SK-N-SH (cell line): ENCODE measurements at regions not wholly inside any gene's neighbourhood (a gene's known extent, or its start where the extent isn't known, plus 50 kb on each side); places are given as distances from the start of the nearest gene placed in this dataset.
"Not testable (repeated sequence)": the region's sequence is repeated elsewhere in the genome, so short reads cannot be mapped to it uniquely, and the experiment has no call there.

ENCODE experiments used
- CTCF ChIA-PET: fragments of 300-600, 350-600 bp; formaldehyde crosslinking; extraction: SDS; loops from one replicate; lab custom pipeline; 2021; lab: Yijun Ruan, JAX
- POLR2A ChIA-PET: fragments of 350-600 bp; sonication (Branson Sonifier 250); formaldehyde crosslinking; extraction: SDS; loops from one replicate; lab custom pipeline; 2020; ENCODE audit warnings: antibody characterized with exemption, inconsistent platforms; lab: Yijun Ruan, JAX
- DNase-seq: peaks from one replicate; pipeline ENCODE4 v3.0.0; 2012
- H2AFZ ChIP-seq: fragments of 200-600 bp; sonication (generic); 2 replicates; pipeline ENCODE4 v1.8.1; 2016; ENCODE audit warnings: antibody characterized with exemption, mild to moderate bottlenecking, low read depth
- H3F3A ChIP-seq: fragments of 200-600 bp; sonication (generic); replicated peaks from 2 replicates; pipeline ENCODE3; 2016; ENCODE audit warnings: antibody characterized with exemption, mild to moderate bottlenecking; ENCODE audit not compliant: insufficient read depth
- H3K27ac ChIP-seq, 2 experiments: fragments of 200-500 bp in 1 of 2; fragments of 200-600 bp in 1 of 2; sonication (Bioruptor generic) in 1 of 2; sonication (generic), shearing (Covaris generic) in 1 of 2; 2 replicates each; pipeline versions ENCODE4 v1.5.1 to v1.6.1; 2014 to 2016; ENCODE audit warnings: low read depth in 2 of 2, inconsistent platforms in 1 of 2, low read length in 1 of 2, mild to moderate bottlenecking in 1 of 2, mixed read lengths in 1 of 2
- H3K27me3 ChIP-seq: fragments of 200-600 bp; sonication (generic), shearing (Covaris generic); 2 replicates; pipeline ENCODE4 v1.6.1; 2016; ENCODE audit warnings: mixed run types; ENCODE audit not compliant: insufficient read depth
- H3K36me3 ChIP-seq, 2 experiments: fragments of 200-500 bp in 1 of 2; fragments of 200-600 bp in 1 of 2; sonication (Bioruptor generic) in 1 of 2; sonication (generic) in 1 of 2; replicated peaks in 1 of 2; 2 replicates each; pipeline versions ENCODE3 to v1.5.1; 2014 to 2016; ENCODE audit warnings: low read length in 1 of 2, mild to moderate bottlenecking in 1 of 2; ENCODE audit not compliant: insufficient read depth in 2 of 2, control insufficient read depth in 1 of 2
- H3K4me1 ChIP-seq, 2 experiments: fragments of 200-500 bp in 1 of 2; fragments of 200-600 bp in 1 of 2; sonication (Bioruptor generic) in 1 of 2; sonication (generic), shearing (Covaris generic) in 1 of 2; 2 replicates each; pipeline versions ENCODE4 v1.5.1 to v1.6.1; 2014 to 2016; ENCODE audit warnings: low read depth in 1 of 2, low read length in 1 of 2, mixed run types in 1 of 2; ENCODE audit not compliant: insufficient read depth in 2 of 2, control insufficient read depth in 1 of 2
- H3K4me2 ChIP-seq: fragments of 200-600 bp; sonication (generic), shearing (Covaris generic); 2 replicates; pipeline ENCODE4 v1.6.1; 2017; ENCODE audit warnings: mixed run types
- H3K4me3 ChIP-seq, 2 experiments: fragments of 200-500 bp in 1 of 2; fragments of 200-600 bp in 1 of 2; sonication (Bioruptor generic) in 1 of 2; sonication (generic), shearing (Covaris generic) in 1 of 2; 2 replicates each; pipeline versions ENCODE4 v1.5.1 to v1.8.1; 2014 to 2016; ENCODE audit warnings: low read depth in 2 of 2, inconsistent platforms in 1 of 2, low read length in 1 of 2, mild to moderate bottlenecking in 1 of 2, mixed read lengths in 1 of 2, moderate library complexity in 1 of 2
- H3K79me2 ChIP-seq: fragments of 200-600 bp; sonication (generic); 2 replicates; pipeline ENCODE4 v1.8.1; 2017; ENCODE audit warnings: mild to moderate bottlenecking; ENCODE audit not compliant: insufficient read depth
- H3K9ac ChIP-seq: fragments of 200-600 bp; sonication (generic); 2 replicates; pipeline ENCODE4 v1.6.1; 2017; ENCODE audit warnings: mixed run types
- H3K9me2 ChIP-seq: fragments of 200-600 bp; sonication (generic); 2 replicates; pipeline ENCODE4 v1.6.1; 2017; ENCODE audit warnings: mixed run types
- H3K9me3 ChIP-seq: fragments of 200-600 bp; sonication (generic); 2 replicates; pipeline ENCODE4 v1.6.1; 2017; ENCODE audit warnings: mixed run types, mild to moderate bottlenecking, moderate library complexity
- H4K20me1 ChIP-seq: fragments of 200-600 bp; sonication (generic); 2 replicates; pipeline ENCODE4 v1.6.1; 2017; ENCODE audit warnings: mild to moderate bottlenecking, mixed run types; ENCODE audit not compliant: insufficient read depth
- CHD2 ChIP-seq: fragments of 150-350 bp; IDR thresholded peaks from 2 replicates; pipeline ENCODE4 v1.6.1; 2018; ENCODE audit warnings: low read length; ENCODE audit not compliant: partially characterized antibody
- FOXJ3 ChIP-seq: sonication (generic); formaldehyde crosslinking; IDR thresholded peaks from 2 replicates; pipeline ENCODE4 v1.5.1; 2020; ENCODE audit warnings: mild to moderate bottlenecking, missing genetic modification reagents
- FOXM1 ChIP-seq: IDR thresholded peaks from 2 replicates; pipeline ENCODE4 v1.4.0; 2012; ENCODE audit warnings: low read depth, mild to moderate bottlenecking
- GABPA ChIP-seq: IDR thresholded peaks from 2 replicates; pipeline ENCODE4 v1.4.0; 2012; ENCODE audit warnings: low read depth, mild to moderate bottlenecking
- MXI1 ChIP-seq: IDR thresholded peaks from 2 replicates; pipeline ENCODE4 v1.6.1; 2012; ENCODE audit warnings: mild to moderate bottlenecking, low read depth, low read length, improper control_type of control experiment
- NFIC ChIP-seq: IDR thresholded peaks from 2 replicates; pipeline ENCODE4 v1.4.0; 2012; ENCODE audit warnings: borderline replicate concordance
- NRF1 ChIP-seq: IDR thresholded peaks from 2 replicates; pipeline ENCODE4 v1.6.1; 2012; ENCODE audit warnings: low read depth, mild to moderate bottlenecking, low read length
- RFX5 ChIP-seq: IDR thresholded peaks from 2 replicates; pipeline ENCODE4 v1.6.1; 2012; ENCODE audit warnings: mild to moderate bottlenecking, improper control_type of control experiment, low read length
- RXRA ChIP-seq: IDR thresholded peaks from 2 replicates; pipeline ENCODE4 v1.4.0; 2012; ENCODE audit warnings: low read depth, mild to moderate bottlenecking, borderline replicate concordance
- SIN3A ChIP-seq: IDR thresholded peaks from 2 replicates; pipeline ENCODE4 v1.6.1; 2012; ENCODE audit warnings: low read depth, mild to moderate bottlenecking, low read length, moderate library complexity, borderline replicate concordance
- SMC3 ChIP-seq: IDR thresholded peaks from 2 replicates; pipeline ENCODE4 v1.6.1; 2012; ENCODE audit warnings: low read depth, low read length, improper control_type of control experiment
- TAF1 ChIP-seq: IDR thresholded peaks from 2 replicates; pipeline ENCODE4 v1.6.1; 2012; ENCODE audit warnings: low read depth, mild to moderate bottlenecking, low read length, moderate library complexity, borderline replicate concordance
- TCF12 ChIP-seq: IDR thresholded peaks from 2 replicates; pipeline ENCODE4 v1.4.0; 2012
- YY1 ChIP-seq: IDR thresholded peaks from 2 replicates; pipeline ENCODE4 v1.4.0; 2012; ENCODE audit warnings: low read depth, mild to moderate bottlenecking
- WGBS: methylation state at CpG from one replicate; pipeline ENCODE4 v1.1.6; 2017; ENCODE audit warnings: low lambda C conversion rate; 5-methylcytosine and 5-hydroxymethylcytosine counted together
- TF ChIP-seq, protein P1 (sequence below): IDR thresholded peaks from 2 replicates; pipeline ENCODE4 v1.6.1; 2012; ENCODE audit warnings: mild to moderate bottlenecking, low read depth, low read length, moderate library complexity
- TF ChIP-seq, protein P2 (sequence below): fragments of 150-350 bp; IDR thresholded peaks from 2 replicates; pipeline ENCODE4 v1.6.1; 2017; ENCODE audit warnings: antibody characterized with exemption, low read length, low read depth, borderline replicate concordance
- TF ChIP-seq, protein P3 (sequence below): IDR thresholded peaks from 2 replicates; pipeline ENCODE4 v1.4.0; 2012; ENCODE audit warnings: low read depth, borderline replicate concordance
- TF ChIP-seq, protein P4 (sequence below): IDR thresholded peaks from 2 replicates; pipeline ENCODE4 v1.4.0; 2012; ENCODE audit warnings: low read depth
- TF ChIP-seq, protein P5 (sequence below): fragments of 150-350 bp; IDR thresholded peaks from 2 replicates; pipeline ENCODE4 v1.6.1; 2016; ENCODE audit warnings: mild to moderate bottlenecking, low read depth, low read length
- TF ChIP-seq, protein P6 (sequence below): fragments of 200-600 bp; sonication (generic); IDR thresholded peaks from 2 replicates; pipeline ENCODE4 v1.6.1; 2017; ENCODE audit warnings: antibody characterized with exemption, mild to moderate bottlenecking, moderate library complexity

DNA sequence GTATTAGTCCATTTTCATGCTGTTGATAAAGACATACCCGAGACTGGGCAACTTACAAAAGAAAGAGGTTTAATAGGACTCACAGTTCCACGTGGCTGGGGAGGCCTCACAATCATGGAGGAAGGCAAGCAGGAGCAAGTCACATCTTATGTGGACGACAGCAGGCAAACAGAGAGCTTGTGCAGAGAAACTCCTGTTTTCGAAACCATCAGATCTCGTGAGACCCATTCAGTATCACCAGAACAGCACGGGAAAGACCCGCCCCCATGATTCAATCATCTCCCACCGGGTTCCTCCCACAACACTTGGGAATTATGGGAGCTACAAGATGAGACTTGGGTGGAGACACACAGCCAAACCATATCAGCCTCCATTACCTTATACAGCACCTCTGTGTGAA, 278.9 kb upstream of the FGF13 start:
- DNase-seq, H3K36me3 ChIP-seq, H3K27me3 ChIP-seq, H3K4me1 ChIP-seq, H2AFZ ChIP-seq, POLR2A ChIA-PET, H3K4me3 ChIP-seq, H3K9me3 ChIP-seq, H3K79me2 ChIP-seq, CTCF ChIA-PET, H3K4me2 ChIP-seq, H3K9ac ChIP-seq, H3K27ac ChIP-seq, H3K9me2 ChIP-seq, H3F3A ChIP-seq, H4K20me1 ChIP-seq: not testable (repeated sequence)
- 0% methylated on average over 4 of the region's 8 CpGs for WGBS

DNA sequence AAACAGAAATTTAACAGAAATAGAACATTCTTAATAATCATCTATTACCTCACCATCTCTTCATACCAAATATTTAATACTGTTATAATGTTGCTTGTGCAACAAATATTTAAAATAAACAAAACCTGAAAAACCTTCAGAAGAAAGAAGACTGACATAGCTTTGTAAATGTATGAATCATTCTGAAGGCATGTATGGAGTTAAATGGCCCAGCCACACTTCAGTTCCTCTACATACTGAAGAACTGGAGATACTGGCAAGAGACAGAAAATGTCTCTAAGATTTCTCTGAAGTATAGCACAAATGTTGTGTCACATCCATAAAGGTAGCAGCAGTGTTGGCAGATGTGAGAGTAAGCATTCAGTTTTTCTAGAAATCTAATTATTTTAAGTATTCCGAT, 275.3 kb upstream of the FGF13 start:
- Histone ChIP-seq H3K36me3 (no peaks in the 10 kb centered on the region), H2AFZ (no peak overlapping the region), H3K27ac (no peak overlapping the region), H3F3A (no peaks in the 10 kb centered on the region), H3K9ac (no peak overlapping the region), H3K4me1 (no peaks in the 10 kb centered on the region), H4K20me1 (no peaks in the 10 kb centered on the region), H3K79me2 (no peaks in the 10 kb centered on the region), H3K4me3 (no peak overlapping the region), H3K27me3 (no peaks in the 10 kb centered on the region), H3K9me3 (no peaks in the 10 kb centered on the region), H3K4me2 (no peak overlapping the region), H3K9me2 (no peaks in the 10 kb centered on the region)
- 13% methylated on average over 1 of the region's 1 CpG for WGBS
- TF ChIP-seq NRF1 = no peak
- TF ChIP-seq RFX5 = no peak
- TF ChIP-seq SIN3A = no peak
- TF ChIP-seq, protein P1, sequence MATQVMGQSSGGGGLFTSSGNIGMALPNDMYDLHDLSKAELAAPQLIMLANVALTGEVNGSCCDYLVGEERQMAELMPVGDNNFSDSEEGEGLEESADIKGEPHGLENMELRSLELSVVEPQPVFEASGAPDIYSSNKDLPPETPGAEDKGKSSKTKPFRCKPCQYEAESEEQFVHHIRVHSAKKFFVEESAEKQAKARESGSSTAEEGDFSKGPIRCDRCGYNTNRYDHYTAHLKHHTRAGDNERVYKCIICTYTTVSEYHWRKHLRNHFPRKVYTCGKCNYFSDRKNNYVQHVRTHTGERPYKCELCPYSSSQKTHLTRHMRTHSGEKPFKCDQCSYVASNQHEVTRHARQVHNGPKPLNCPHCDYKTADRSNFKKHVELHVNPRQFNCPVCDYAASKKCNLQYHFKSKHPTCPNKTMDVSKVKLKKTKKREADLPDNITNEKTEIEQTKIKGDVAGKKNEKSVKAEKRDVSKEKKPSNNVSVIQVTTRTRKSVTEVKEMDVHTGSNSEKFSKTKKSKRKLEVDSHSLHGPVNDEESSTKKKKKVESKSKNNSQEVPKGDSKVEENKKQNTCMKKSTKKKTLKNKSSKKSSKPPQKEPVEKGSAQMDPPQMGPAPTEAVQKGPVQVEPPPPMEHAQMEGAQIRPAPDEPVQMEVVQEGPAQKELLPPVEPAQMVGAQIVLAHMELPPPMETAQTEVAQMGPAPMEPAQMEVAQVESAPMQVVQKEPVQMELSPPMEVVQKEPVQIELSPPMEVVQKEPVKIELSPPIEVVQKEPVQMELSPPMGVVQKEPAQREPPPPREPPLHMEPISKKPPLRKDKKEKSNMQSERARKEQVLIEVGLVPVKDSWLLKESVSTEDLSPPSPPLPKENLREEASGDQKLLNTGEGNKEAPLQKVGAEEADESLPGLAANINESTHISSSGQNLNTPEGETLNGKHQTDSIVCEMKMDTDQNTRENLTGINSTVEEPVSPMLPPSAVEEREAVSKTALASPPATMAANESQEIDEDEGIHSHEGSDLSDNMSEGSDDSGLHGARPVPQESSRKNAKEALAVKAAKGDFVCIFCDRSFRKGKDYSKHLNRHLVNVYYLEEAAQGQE = no peak
- no peak for TF ChIP-seq GABPA
- TF ChIP-seq, protein P2, sequence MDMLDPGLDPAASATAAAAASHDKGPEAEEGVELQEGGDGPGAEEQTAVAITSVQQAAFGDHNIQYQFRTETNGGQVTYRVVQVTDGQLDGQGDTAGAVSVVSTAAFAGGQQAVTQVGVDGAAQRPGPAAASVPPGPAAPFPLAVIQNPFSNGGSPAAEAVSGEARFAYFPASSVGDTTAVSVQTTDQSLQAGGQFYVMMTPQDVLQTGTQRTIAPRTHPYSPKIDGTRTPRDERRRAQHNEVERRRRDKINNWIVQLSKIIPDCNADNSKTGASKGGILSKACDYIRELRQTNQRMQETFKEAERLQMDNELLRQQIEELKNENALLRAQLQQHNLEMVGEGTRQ = no peak
- no peak for TF ChIP-seq MXI1
- TF ChIP-seq, protein P3, sequence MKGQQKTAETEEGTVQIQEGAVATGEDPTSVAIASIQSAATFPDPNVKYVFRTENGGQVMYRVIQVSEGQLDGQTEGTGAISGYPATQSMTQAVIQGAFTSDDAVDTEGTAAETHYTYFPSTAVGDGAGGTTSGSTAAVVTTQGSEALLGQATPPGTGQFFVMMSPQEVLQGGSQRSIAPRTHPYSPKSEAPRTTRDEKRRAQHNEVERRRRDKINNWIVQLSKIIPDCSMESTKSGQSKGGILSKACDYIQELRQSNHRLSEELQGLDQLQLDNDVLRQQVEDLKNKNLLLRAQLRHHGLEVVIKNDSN = no peak
- TF ChIP-seq, protein P4, sequence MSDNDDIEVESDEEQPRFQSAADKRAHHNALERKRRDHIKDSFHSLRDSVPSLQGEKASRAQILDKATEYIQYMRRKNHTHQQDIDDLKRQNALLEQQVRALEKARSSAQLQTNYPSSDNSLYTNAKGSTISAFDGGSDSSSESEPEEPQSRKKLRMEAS = no peak
- no peak for TF ChIP-seq CHD2
- TF ChIP-seq SMC3 = no peak
- TF ChIP-seq, protein P5, sequence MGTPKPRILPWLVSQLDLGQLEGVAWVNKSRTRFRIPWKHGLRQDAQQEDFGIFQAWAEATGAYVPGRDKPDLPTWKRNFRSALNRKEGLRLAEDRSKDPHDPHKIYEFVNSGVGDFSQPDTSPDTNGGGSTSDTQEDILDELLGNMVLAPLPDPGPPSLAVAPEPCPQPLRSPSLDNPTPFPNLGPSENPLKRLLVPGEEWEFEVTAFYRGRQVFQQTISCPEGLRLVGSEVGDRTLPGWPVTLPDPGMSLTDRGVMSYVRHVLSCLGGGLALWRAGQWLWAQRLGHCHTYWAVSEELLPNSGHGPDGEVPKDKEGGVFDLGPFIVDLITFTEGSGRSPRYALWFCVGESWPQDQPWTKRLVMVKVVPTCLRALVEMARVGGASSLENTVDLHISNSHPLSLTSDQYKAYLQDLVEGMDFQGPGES = no peak
- no peak for TF ChIP-seq RXRA
- TF ChIP-seq NFIC = no peak
- no peak for TF ChIP-seq YY1
- TF ChIP-seq FOXM1 = no peak
- TF ChIP-seq, protein P6, sequence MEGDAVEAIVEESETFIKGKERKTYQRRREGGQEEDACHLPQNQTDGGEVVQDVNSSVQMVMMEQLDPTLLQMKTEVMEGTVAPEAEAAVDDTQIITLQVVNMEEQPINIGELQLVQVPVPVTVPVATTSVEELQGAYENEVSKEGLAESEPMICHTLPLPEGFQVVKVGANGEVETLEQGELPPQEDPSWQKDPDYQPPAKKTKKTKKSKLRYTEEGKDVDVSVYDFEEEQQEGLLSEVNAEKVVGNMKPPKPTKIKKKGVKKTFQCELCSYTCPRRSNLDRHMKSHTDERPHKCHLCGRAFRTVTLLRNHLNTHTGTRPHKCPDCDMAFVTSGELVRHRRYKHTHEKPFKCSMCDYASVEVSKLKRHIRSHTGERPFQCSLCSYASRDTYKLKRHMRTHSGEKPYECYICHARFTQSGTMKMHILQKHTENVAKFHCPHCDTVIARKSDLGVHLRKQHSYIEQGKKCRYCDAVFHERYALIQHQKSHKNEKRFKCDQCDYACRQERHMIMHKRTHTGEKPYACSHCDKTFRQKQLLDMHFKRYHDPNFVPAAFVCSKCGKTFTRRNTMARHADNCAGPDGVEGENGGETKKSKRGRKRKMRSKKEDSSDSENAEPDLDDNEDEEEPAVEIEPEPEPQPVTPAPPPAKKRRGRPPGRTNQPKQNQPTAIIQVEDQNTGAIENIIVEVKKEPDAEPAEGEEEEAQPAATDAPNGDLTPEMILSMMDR = no peak
- TF ChIP-seq TCF12 = no peak
- TF ChIP-seq TAF1 = no peak
- TF ChIP-seq FOXJ3 (CRISPR knock-in tag) = no peak
- POLR2A ChIA-PET = no interaction called here
- DNase-seq = no peak
- CTCF ChIA-PET = interaction anchor here (1.5 kb wide), 1 partner anchor 11 kb away, joined by 4 read pairs; no protein-coding TSS in a partner anchor
